ENCODE measurements at regions not wholly inside any gene's neighbourhood (a gene's known extent, or its start where the extent isn't known, plus 50 kb on each side); places are given as distances from the start of the nearest gene placed in this dataset.

GRCh38 chr7:121555558-121555957, 159.4 kb upstream of the FAM3C start:
- H3K9me3 ChIP-seq (ENCODE audit: low read depth), result no peaks in the 10 kb centered on the region
- no peaks in the 10 kb centered on the region for H3K27me3 ChIP-seq
- peaks cover 15% of the 10 kb centered on the region for H3K4me1 Mint-ChIP-seq
- no peaks in the 10 kb centered on the region for H4K20me1 ChIP-seq (ENCODE audit: low read depth)
- no peak overlapping the region for H3K9ac ChIP-seq
- H3K4me3 Mint-ChIP-seq, result no peak overlapping the region
- no peaks in the 10 kb centered on the region for H3K36me3 Mint-ChIP-seq
- H3K79me2 ChIP-seq (ENCODE audit: low read depth), result no peaks in the 10 kb centered on the region
- H2AFZ ChIP-seq (replicated peaks), result no peak overlapping the region
- H3K4me2 ChIP-seq, result no peak overlapping the region
- H3K27ac Mint-ChIP-seq, result no peak overlapping the region
- TF ChIP-seq CTCF (IDR thresholded peaks at IDR 0.05) (no peak), EZH2phosphoT487 (IDR thresholded peaks at IDR 0.05) (no peak), EZH2 (IDR thresholded peaks at IDR 0.05) (no peak)
- no peaks in the 10 kb centered on the region for H3K9me3 Mint-ChIP-seq
- no peak for DNase-seq (ENCODE audit: low spot score)
- H3K4me3 ChIP-seq, result no peak overlapping the region
- H3K36me3 ChIP-seq, result no peaks in the 10 kb centered on the region
- H3K27me3 Mint-ChIP-seq (ENCODE audit: insufficient read depth, low read depth), result peaks cover 2% of the 10 kb centered on the region
- H3K27ac ChIP-seq, result no peak overlapping the region
- peaks cover 10% of the 10 kb centered on the region for H3K4me1 ChIP-seq
- H3F3A ChIP-seq (ENCODE audit: low read depth), result no peaks in the 10 kb centered on the region

- Histone ChIP-seq H2AFZ (replicated peaks) (peak overlapping the region; percentile 38), H3K36me3 (no peaks in the 10 kb centered on the region), H3K4me3 (no peak overlapping the region), H3K9me3 (ENCODE audit: low read depth) (no peaks in the 10 kb centered on the region), H3K27ac (no peak overlapping the region), H3K4me1 (no peaks in the 10 kb centered on the region), H3F3A (ENCODE audit: low read depth) (no peaks in the 10 kb centered on the region), H4K20me1 (ENCODE audit: low read depth) (no peaks in the 10 kb centered on the region), H3K9ac (no peak overlapping the region), H3K27me3 (no peaks in the 10 kb centered on the region), H3K4me2 (no peak overlapping the region), H3K79me2 (ENCODE audit: low read depth) (no peaks in the 10 kb centered on the region)
- H3K4me1 Mint-ChIP-seq, result peaks cover 3% of the 10 kb centered on the region
- no peak overlapping the region for H3K27ac Mint-ChIP-seq
- H3K4me3 Mint-ChIP-seq, result no peak overlapping the region
- peaks cover 2% of the 10 kb centered on the region for H3K27me3 Mint-ChIP-seq (ENCODE audit: insufficient read depth, low read depth)
- TF ChIP-seq CTCF (IDR thresholded peaks at IDR 0.05) (peak; percentile 88), EZH2phosphoT487 (IDR thresholded peaks at IDR 0.05) (no peak), EZH2 (IDR thresholded peaks at IDR 0.05) (no peak)
- H3K9me3 Mint-ChIP-seq, result peaks cover 6% of the 10 kb centered on the region
- peaks cover 3% of the 10 kb centered on the region for H3K36me3 Mint-ChIP-seq
- DNase-seq (ENCODE audit: low spot score), result peak; percentile 75
These were observed 151.5 kb upstream of the FAM3C start for GRCh38 chr7:121547544-121548092.

- Histone ChIP-seq H3K9ac (no peak overlapping the region), H3K4me1 (no peaks in the 10 kb centered on the region), H3K4me2 (no peak overlapping the region), H3K27ac (no peak overlapping the region), H3K9me3 (ENCODE audit: low read depth) (no peaks in the 10 kb centered on the region), H3K27me3 (no peaks in the 10 kb centered on the region), H2AFZ (replicated peaks) (peak overlapping the region; percentile 38), H4K20me1 (ENCODE audit: low read depth) (no peaks in the 10 kb centered on the region), H3F3A (ENCODE audit: low read depth) (no peaks in the 10 kb centered on the region), H3K4me3 (no peak overlapping the region), H3K36me3 (no peaks in the 10 kb centered on the region), H3K79me2 (ENCODE audit: low read depth) (no peaks in the 10 kb centered on the region)
- Mint-ChIP-seq H3K27me3 (ENCODE audit: insufficient read depth, low read depth) (peaks cover 2% of the 10 kb centered on the region), H3K36me3 (peaks cover 3% of the 10 kb centered on the region), H3K4me1 (peaks cover 3% of the 10 kb centered on the region), H3K9me3 (peaks cover 6% of the 10 kb centered on the region), H3K27ac (no peak overlapping the region), H3K4me3 (no peak overlapping the region)
- no peak for DNase-seq (ENCODE audit: low spot score)
- no peak for TF ChIP-seq EZH2phosphoT487 (IDR thresholded peaks at IDR 0.05)
- TF ChIP-seq CTCF (IDR thresholded peaks at IDR 0.05), result no peak
- TF ChIP-seq EZH2 (IDR thresholded peaks at IDR 0.05), result no peak
These were observed 150.8 kb upstream of the FAM3C start for GRCh38 chr7:121546632-121547543.

Measured in neural progenitor cell (in vitro differentiated cells).